ENCODE measurements at regions not wholly inside any gene's neighbourhood (a gene's known extent, or its start where the extent isn't known, plus 50 kb on each side); places are given as distances from the start of the nearest gene placed in this dataset.

DNA sequence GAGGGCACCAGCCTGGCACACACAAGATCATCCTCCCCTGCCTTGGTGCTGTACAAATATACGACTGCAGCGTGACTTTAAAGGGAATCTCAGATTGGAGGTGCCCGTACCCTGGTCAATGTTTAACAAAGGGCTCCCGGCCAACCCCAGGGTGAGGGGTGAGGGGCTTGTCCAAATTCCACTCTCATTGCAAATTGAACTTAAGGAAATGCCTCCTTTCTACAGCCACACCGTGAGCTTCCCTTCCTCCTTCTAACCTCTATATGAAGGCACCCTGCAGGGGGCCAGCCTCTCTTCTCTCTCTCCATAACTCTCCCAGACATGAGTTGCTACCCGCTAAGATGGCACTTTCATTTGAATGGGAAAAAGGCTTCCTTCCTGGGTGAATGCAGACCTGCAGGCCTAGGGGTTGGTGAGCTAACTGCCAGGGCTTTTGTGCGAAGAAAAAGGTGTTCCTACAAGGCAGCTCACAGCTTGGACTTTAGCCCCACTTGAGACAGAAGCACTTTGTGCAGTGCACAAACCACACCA is 76.6 kb downstream of the IRF8 start:
- Histone ChIP-seq H3K9me2 (ENCODE audit: insufficient read depth) (no peaks in the 10 kb centered on the region), H3K9me3 (ENCODE audit: control insufficient read depth in 1 of 2, insufficient read depth in 1 of 2, low read depth in 1 of 2, low read length in 2 of 2) (peaks cover 0 to 10% of the 10 kb centered on the region in 2 experiments; a peak in 1 of 4 replicates), H4K20me1 (ENCODE audit: insufficient read depth) (no peaks in the 10 kb centered on the region), H3K4me3 (replicated peaks in 1 of 2; ENCODE audit: low read depth in 1 of 2, low read length in 2 of 2) (no peak overlapping the region), H3K27me3 (ENCODE audit: insufficient read depth, low read length) (peaks cover 35% of the 10 kb centered on the region), H3K79me2 (ENCODE audit: insufficient read depth, low read length) (no peaks in the 10 kb centered on the region), H3K27ac (ENCODE audit: low read depth, low read length) (no peak overlapping the region), H3K4me2 (ENCODE audit: low read length) (no peak overlapping the region), H2AFZ (ENCODE audit: low read depth, low read length, poor library complexity, severe bottlenecking) (no peak overlapping the region), H3K36me3 (ENCODE audit: control insufficient read depth in 1 of 2, insufficient read depth in 2 of 2, low read length in 2 of 2) (no peaks in the 10 kb centered on the region), H3K4me1 (ENCODE audit: control insufficient read depth in 1 of 2, insufficient read depth in 2 of 2, low read length in 2 of 2) (no peaks in the 10 kb centered on the region), H3K9ac (ENCODE audit: low read length) (no peak overlapping the region)
- ChIA-PET RAD21 (ENCODE audit: low non-redundant PET in 1 of 2, low total read pairs in 2 of 2, uncharacterized antibody in 2 of 2, unreplicated experiment in 2 of 2) (no interaction called here), CTCF (no interaction called here), POLR2A (no interaction called here)
- no TSS peak for BruUV-seq (replicated peaks)
- DNase-seq (ENCODE audit: low read depth, low spot score) (no peak), ATAC-seq (no peak)
- intact Hi-C loops (cut with micrococcal nuclease): no loop called here
- TF ChIP-seq JUND (IDR thresholded peaks at IDR 0.05): no peak
- no peak for TF ChIP-seq EZH2phosphoT487 (IDR thresholded peaks at IDR 0.05; ENCODE audit: borderline replicate concordance)
- TF ChIP-seq RAD21 (IDR thresholded peaks at IDR 0.05; ENCODE audit: low read depth): no peak
- TF ChIP-seq SRF (IDR thresholded peaks at IDR 0.05; ENCODE audit: low read depth): no peak
- TF ChIP-seq POLR2A (IDR thresholded peaks at IDR 0.05; ENCODE audit: borderline replicate concordance, extremely low read depth, insufficient read depth, insufficient read length): no peak
- TF ChIP-seq ZFX (IDR thresholded peaks at IDR 0.05): no peak
- TF ChIP-seq, protein P1, sequence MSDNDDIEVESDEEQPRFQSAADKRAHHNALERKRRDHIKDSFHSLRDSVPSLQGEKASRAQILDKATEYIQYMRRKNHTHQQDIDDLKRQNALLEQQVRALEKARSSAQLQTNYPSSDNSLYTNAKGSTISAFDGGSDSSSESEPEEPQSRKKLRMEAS (IDR thresholded peaks at IDR 0.05): no peak
- no peak for TF ChIP-seq EGR1 (IDR thresholded peaks at IDR 0.05; ENCODE audit: low read depth)
- TF ChIP-seq CEBPB (IDR thresholded peaks at IDR 0.05; ENCODE audit: low read depth): no peak
- TF ChIP-seq SP1 (IDR thresholded peaks at IDR 0.05; ENCODE audit: low read depth): no peak

- H3K9me3 ChIP-seq (ENCODE audit: control insufficient read depth in 1 of 2, insufficient read depth in 1 of 2, low read depth in 1 of 2, low read length in 2 of 2): peaks cover 0 to 5% of the 10 kb centered on the region in 2 experiments; a peak in 1 of 4 replicates
- no peak overlapping the region for H3K27ac ChIP-seq (ENCODE audit: low read depth, low read length)
- POLR2A ChIA-PET: no interaction called here
- peaks cover 49% of the 10 kb centered on the region for H3K27me3 ChIP-seq (ENCODE audit: insufficient read depth, low read length)
- no peaks in the 10 kb centered on the region for H3K4me1 ChIP-seq (ENCODE audit: control insufficient read depth in 1 of 2, insufficient read depth in 2 of 2, low read length in 2 of 2)
- H3K9me2 ChIP-seq (ENCODE audit: insufficient read depth): no peaks in the 10 kb centered on the region
- H3K4me2 ChIP-seq (ENCODE audit: low read length): no peak overlapping the region
- RAD21 ChIA-PET (ENCODE audit: low non-redundant PET in 1 of 2, low total read pairs in 2 of 2, uncharacterized antibody in 2 of 2, unreplicated experiment in 2 of 2): no interaction called here
- no TSS peak for BruUV-seq (replicated peaks)
- H3K9ac ChIP-seq (ENCODE audit: low read length): no peak overlapping the region
- CTCF ChIA-PET: interaction anchor here (1.3 to 1.4 kb wide), 2 partner anchors 157 to 159 kb away, joined by 4 to 5 read pairs; no protein-coding TSS in a partner anchor
- ATAC-seq (no peak), DNase-seq (ENCODE audit: low read depth, low spot score) (no peak)
- no peak overlapping the region for H3K4me3 ChIP-seq (replicated peaks in 1 of 2; ENCODE audit: low read depth in 1 of 2, low read length in 2 of 2)
- intact Hi-C loops (cut with micrococcal nuclease): no loop called here
- no peaks in the 10 kb centered on the region for H3K79me2 ChIP-seq (ENCODE audit: insufficient read depth, low read length)
- H4K20me1 ChIP-seq (ENCODE audit: insufficient read depth): no peaks in the 10 kb centered on the region
- no peaks in the 10 kb centered on the region for H3K36me3 ChIP-seq (ENCODE audit: control insufficient read depth in 1 of 2, insufficient read depth in 2 of 2, low read length in 2 of 2)
- H2AFZ ChIP-seq (ENCODE audit: low read depth, low read length, poor library complexity, severe bottlenecking): no peak overlapping the region
- TF ChIP-seq FOSL1 (IDR thresholded peaks at IDR 0.05; ENCODE audit: low read depth) (no peak), CEBPB (IDR thresholded peaks at IDR 0.05; ENCODE audit: low read depth) (no peak), SRF (IDR thresholded peaks at IDR 0.05; ENCODE audit: low read depth) (no peak), REST (IDR thresholded peaks at IDR 0.05; ENCODE audit: low read depth) (no peak), SP1 (IDR thresholded peaks at IDR 0.05; ENCODE audit: low read depth) (no peak), EGR1 (IDR thresholded peaks at IDR 0.05; ENCODE audit: low read depth) (no peak), ZBTB33 (IDR thresholded peaks at IDR 0.05; ENCODE audit: extremely low read depth, insufficient replicate concordance, low read length) (no peak), SIN3A (IDR thresholded peaks at IDR 0.05; ENCODE audit: low read depth) (no peak), EZH2phosphoT487 (IDR thresholded peaks at IDR 0.05; ENCODE audit: borderline replicate concordance) (no peak), RAD21 (IDR thresholded peaks at IDR 0.05; ENCODE audit: low read depth) (no peak)
- TF ChIP-seq, protein P1 (IDR thresholded peaks at IDR 0.05): no peak
- TF ChIP-seq, protein P2, sequence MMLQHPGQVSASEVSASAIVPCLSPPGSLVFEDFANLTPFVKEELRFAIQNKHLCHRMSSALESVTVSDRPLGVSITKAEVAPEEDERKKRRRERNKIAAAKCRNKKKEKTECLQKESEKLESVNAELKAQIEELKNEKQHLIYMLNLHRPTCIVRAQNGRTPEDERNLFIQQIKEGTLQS (IDR thresholded peaks at IDR 0.05): no peak
Measured at GRCh38 chr16:85978291-85978775, 79.4 kb downstream of the IRF8 start.
